Gastroesophageal sphincter (tissue), 3 donors: ENCODE measurements at regions not wholly inside any gene's neighbourhood (a gene's known extent, or its start where the extent isn't known, plus 50 kb on each side); places are given as distances from the start of the nearest gene placed in this dataset.

Source experiments
- EP300 ChIP-seq: sonication (generic); formaldehyde crosslinking; IDR thresholded peaks from one replicate; pipeline ENCODE4 v1.6.1; 2017; ENCODE audit warnings: antibody characterized with exemption, mild to moderate bottlenecking
- POLR2A ChIP-seq, 2 donors: fragments of 450-650 bp; IDR thresholded peaks; one replicate each; pipeline ENCODE4 v1.6.1; 2017; ENCODE audit warnings: antibody characterized with exemption in 2 of 2, mild to moderate bottlenecking in 2 of 2, moderate library complexity in 1 of 2
- TF ChIP-seq, protein P1 (sequence below), 4 experiments: fragments of 200-600 bp in 2 of 4; fragments of 450-650 bp in 2 of 4; sonication (generic) in 1 of 4; IDR thresholded peaks; one replicate each; pipeline ENCODE4 v1.5.1; 2017 to 2019; ENCODE audit warnings: antibody characterized with exemption in 4 of 4, mild to moderate bottlenecking in 2 of 4, moderate library complexity in 2 of 4

DNA sequence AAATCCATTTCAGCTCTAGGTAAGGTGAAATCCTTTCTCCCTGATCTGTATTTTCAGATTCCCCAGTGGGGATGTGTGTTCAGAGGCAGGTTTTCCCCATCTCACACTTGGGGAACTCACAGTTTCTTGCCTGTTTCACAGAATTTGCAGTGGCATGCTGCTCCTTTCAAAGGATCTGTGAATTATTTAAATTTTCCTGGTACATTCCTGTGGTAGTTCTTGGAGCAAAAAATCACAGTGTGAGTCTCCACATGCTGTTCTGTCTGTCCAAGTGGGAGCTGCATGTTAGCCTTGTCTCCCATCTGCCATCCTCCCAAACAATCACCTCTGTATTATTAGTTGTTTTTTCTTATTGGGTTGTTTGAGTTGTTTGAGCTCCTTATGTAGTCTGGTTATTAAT, 372.9 kb downstream of the ARL6IP6 start:
- TF ChIP-seq POLR2A (IDR thresholded peaks at IDR 0.05) (no peak), EP300 (no peak)
- TF ChIP-seq, protein P1, sequence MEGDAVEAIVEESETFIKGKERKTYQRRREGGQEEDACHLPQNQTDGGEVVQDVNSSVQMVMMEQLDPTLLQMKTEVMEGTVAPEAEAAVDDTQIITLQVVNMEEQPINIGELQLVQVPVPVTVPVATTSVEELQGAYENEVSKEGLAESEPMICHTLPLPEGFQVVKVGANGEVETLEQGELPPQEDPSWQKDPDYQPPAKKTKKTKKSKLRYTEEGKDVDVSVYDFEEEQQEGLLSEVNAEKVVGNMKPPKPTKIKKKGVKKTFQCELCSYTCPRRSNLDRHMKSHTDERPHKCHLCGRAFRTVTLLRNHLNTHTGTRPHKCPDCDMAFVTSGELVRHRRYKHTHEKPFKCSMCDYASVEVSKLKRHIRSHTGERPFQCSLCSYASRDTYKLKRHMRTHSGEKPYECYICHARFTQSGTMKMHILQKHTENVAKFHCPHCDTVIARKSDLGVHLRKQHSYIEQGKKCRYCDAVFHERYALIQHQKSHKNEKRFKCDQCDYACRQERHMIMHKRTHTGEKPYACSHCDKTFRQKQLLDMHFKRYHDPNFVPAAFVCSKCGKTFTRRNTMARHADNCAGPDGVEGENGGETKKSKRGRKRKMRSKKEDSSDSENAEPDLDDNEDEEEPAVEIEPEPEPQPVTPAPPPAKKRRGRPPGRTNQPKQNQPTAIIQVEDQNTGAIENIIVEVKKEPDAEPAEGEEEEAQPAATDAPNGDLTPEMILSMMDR (IDR thresholded peaks at IDR 0.05), result no peak
